ENCODE measurements at regions not wholly inside any gene's neighbourhood (a gene's known extent, or its start where the extent isn't known, plus 50 kb on each side); places are given as distances from the start of the nearest gene placed in this dataset.

DNA sequence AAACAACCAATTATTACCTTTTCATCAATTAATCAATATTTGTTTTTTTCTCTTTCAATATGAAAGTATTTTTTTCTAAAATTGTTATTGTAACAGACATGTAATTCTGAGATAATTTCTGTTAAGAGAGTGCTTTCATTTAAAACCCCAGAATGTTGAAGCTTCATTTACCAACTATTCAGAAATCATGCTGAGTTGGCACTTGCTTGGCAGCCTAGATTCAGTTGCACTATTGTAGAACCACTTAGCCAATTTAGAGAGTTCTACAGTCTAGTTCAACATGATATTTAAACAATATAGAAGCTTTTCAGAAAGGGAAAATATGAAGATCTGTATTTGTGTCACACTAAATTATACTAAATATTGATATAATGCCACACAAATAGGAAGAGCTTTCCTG is 56.1 kb upstream of the NKAIN2 start:
- DNase-seq (ENCODE audit: low read depth in 6 of 9, low spot score in 9 of 9), result no peak
- Histone ChIP-seq H3K36me3 (ENCODE audit: control insufficient read depth in 2 of 2, insufficient read depth in 2 of 2, low read length in 1 of 2) (no peaks in the 10 kb centered on the region), H3K27ac (ENCODE audit: low read depth in 1 of 2, low read length in 1 of 2) (no peak overlapping the region), H3K27me3 (ENCODE audit: control insufficient read depth in 2 of 2, insufficient read depth in 1 of 2, low read length in 1 of 2) (no peaks in the 10 kb centered on the region), H3K4me3 (ENCODE audit: low read length in 2 of 2) (no peak overlapping the region), H3K4me1 (ENCODE audit: control insufficient read depth in 2 of 2, insufficient read depth in 2 of 2, low read length in 2 of 2) (no peaks in the 10 kb centered on the region), H3K9me3 (ENCODE audit: control insufficient read depth in 2 of 2, insufficient read depth in 1 of 2, low read length in 1 of 2) (no peaks in the 10 kb centered on the region)

DNA sequence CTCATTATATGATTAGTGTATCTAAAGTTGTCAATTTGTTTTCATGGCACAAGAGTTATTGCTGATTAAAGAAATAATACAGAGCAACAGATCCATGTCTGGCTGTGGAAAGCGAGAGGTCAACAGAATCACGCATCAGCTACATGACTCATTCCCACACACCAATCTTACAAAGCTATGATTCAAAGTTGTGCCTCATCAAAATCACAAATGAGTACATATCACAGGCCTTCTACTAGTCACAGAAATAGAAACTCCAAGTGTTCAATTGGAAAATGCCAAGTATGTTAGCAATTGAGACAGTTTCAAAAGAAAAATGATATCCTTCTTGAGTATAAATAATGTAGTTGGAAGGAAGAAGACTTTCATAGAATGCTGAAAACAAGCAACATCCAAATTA is 57.8 kb upstream of the NKAIN2 start:
- H3K36me3 ChIP-seq (ENCODE audit: control insufficient read depth in 2 of 2, insufficient read depth in 2 of 2, low read length in 1 of 2), result no peaks in the 10 kb centered on the region
- no peak overlapping the region for H3K4me3 ChIP-seq (ENCODE audit: low read length in 2 of 2)
- no peaks in the 10 kb centered on the region for H3K27me3 ChIP-seq (ENCODE audit: control insufficient read depth in 2 of 2, insufficient read depth in 1 of 2, low read length in 1 of 2)
- no peak overlapping the region for H3K27ac ChIP-seq (ENCODE audit: low read depth in 1 of 2, low read length in 1 of 2)
- no peak for DNase-seq (ENCODE audit: low read depth in 6 of 9, low spot score in 9 of 9)
- H3K9me3 ChIP-seq (ENCODE audit: control insufficient read depth in 2 of 2, insufficient read depth in 1 of 2, low read length in 1 of 2), result no peaks in the 10 kb centered on the region
- H3K4me1 ChIP-seq (ENCODE audit: control insufficient read depth in 2 of 2, insufficient read depth in 2 of 2, low read length in 2 of 2), result no peaks in the 10 kb centered on the region
- 98% methylated on average over 2 of the region's 2 CpGs for WGBS

DNA sequence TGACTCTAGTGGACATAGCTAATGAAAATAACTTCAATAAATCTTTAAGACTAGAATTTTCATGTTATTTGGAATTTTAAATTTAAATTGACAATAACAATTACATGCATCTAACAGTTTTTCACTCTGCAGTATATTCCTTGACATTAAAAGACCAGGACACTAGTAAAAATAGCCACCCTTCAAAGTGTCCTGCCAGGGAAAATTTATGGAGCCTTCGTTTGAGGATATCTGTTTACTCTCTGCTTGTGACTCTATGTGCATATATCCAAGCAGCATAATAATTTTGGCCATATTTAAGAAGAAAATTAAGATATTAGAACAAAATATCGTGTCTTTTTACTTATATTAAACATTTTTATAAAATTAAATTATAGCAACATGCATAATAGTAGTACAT is 58.8 kb upstream of the NKAIN2 start:
- Histone ChIP-seq H3K27ac (ENCODE audit: low read depth in 1 of 2, low read length in 1 of 2) (no peak overlapping the region), H3K9me3 (ENCODE audit: control insufficient read depth in 2 of 2, insufficient read depth in 1 of 2, low read length in 1 of 2) (no peaks in the 10 kb centered on the region), H3K4me1 (ENCODE audit: control insufficient read depth in 2 of 2, insufficient read depth in 2 of 2, low read length in 2 of 2) (no peaks in the 10 kb centered on the region), H3K27me3 (ENCODE audit: control insufficient read depth in 2 of 2, insufficient read depth in 1 of 2, low read length in 1 of 2) (no peaks in the 10 kb centered on the region), H3K4me3 (ENCODE audit: low read length in 2 of 2) (no peak overlapping the region), H3K36me3 (ENCODE audit: control insufficient read depth in 2 of 2, insufficient read depth in 2 of 2, low read length in 1 of 2) (no peaks in the 10 kb centered on the region)
- no peak for DNase-seq (ENCODE audit: low read depth in 6 of 9, low spot score in 9 of 9)
- WGBS, result 85% methylated on average over 2 of the region's 2 CpGs

DNA sequence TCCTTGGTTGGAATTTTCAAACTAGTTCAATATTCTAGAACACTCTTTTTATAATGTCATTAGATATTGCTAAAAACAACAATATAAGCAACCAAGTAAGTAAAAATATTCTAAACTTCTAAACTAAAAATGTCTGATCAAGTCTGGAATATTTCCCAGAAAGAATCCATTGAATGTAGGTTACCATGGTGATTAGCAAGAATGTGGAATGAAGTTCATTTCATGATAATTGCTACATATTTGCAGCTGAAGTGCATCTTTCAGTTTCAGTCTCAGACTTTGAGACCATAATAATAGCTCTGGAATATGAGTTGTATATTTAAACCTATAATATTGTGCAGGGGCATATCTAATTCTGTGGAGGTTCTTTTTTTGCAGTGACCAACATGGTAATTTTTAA is 61.0 kb upstream of the NKAIN2 start:
- no peaks in the 10 kb centered on the region for H3K9me3 ChIP-seq (ENCODE audit: control insufficient read depth in 2 of 2, insufficient read depth in 1 of 2, low read length in 1 of 2)
- H3K36me3 ChIP-seq (ENCODE audit: control insufficient read depth in 2 of 2, insufficient read depth in 2 of 2, low read length in 1 of 2), result no peaks in the 10 kb centered on the region
- DNase-seq (ENCODE audit: low read depth in 6 of 9, low spot score in 9 of 9), result no peak
- no peaks in the 10 kb centered on the region for H3K27me3 ChIP-seq (ENCODE audit: control insufficient read depth in 2 of 2, insufficient read depth in 1 of 2, low read length in 1 of 2)
- H3K27ac ChIP-seq (ENCODE audit: low read depth in 1 of 2, low read length in 1 of 2), result no peak overlapping the region
- H3K4me1 ChIP-seq (ENCODE audit: control insufficient read depth in 2 of 2, insufficient read depth in 2 of 2, low read length in 2 of 2), result no peaks in the 10 kb centered on the region
- H3K4me3 ChIP-seq (ENCODE audit: low read length in 2 of 2), result no peak overlapping the region

DNA sequence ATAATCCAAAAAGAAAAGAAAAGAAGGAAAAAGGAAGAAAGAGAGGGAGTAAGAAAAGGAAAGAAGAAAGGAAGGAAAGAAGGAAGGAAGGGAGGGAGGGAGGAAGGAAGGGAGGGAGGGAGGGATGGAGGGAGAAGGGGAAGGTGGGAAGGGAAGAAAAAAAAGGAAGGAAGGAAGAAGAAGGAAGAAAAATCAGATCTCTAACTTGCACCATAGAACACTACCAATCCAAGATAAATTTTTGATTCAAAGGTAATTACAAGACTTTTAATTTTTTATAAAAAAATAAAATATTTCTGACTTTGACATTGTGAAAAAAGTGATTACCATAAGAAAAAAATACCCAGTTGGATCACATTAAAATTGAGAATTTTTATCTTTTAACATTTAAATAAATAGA is 70.5 kb upstream of the NKAIN2 start:
- no peaks in the 10 kb centered on the region for H3K27me3 ChIP-seq (ENCODE audit: control insufficient read depth in 2 of 2, insufficient read depth in 1 of 2, low read length in 1 of 2)
- no peak for DNase-seq (ENCODE audit: low read depth in 6 of 9, low spot score in 9 of 9)
- no peak overlapping the region for H3K27ac ChIP-seq (ENCODE audit: low read depth in 1 of 2, low read length in 1 of 2)
- H3K9me3 ChIP-seq (ENCODE audit: control insufficient read depth in 2 of 2, insufficient read depth in 1 of 2, low read length in 1 of 2), result no peaks in the 10 kb centered on the region
- H3K4me3 ChIP-seq (ENCODE audit: low read length in 2 of 2), result no peak overlapping the region
- no peaks in the 10 kb centered on the region for H3K4me1 ChIP-seq (ENCODE audit: control insufficient read depth in 2 of 2, insufficient read depth in 2 of 2, low read length in 2 of 2)
- H3K36me3 ChIP-seq (ENCODE audit: control insufficient read depth in 2 of 2, insufficient read depth in 2 of 2, low read length in 1 of 2), result no peaks in the 10 kb centered on the region

DNA sequence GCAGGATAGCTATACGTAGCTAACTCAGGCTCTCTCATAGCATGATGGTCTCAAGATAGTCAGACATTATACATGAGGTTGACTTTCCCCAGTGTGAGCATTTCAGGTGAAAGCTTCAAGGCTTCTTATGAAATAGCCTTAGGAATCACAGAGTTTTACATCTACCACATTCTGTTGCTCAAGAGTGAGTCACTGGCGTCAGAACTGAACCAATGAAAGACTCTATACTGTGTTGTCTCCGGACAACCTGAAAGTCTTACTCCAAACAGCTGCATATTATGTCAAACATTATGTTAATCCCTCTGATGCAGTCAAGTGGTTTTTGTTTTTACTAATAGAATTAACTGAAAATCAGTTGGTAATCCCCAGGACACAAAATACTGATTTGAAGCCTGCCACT is 79.8 kb upstream of the TRDN start:
- DNase-seq (ENCODE audit: low read depth in 6 of 9, low spot score in 9 of 9), result no peak
- H3K4me3 ChIP-seq (ENCODE audit: low read length in 2 of 2), result no peak overlapping the region
- 93% methylated on average over 3 of the region's 3 CpGs for WGBS
- no peaks in the 10 kb centered on the region for H3K4me1 ChIP-seq (ENCODE audit: control insufficient read depth in 2 of 2, insufficient read depth in 2 of 2, low read length in 2 of 2)
- no peak overlapping the region for H3K27ac ChIP-seq (ENCODE audit: low read depth in 1 of 2, low read length in 1 of 2)
- H3K36me3 ChIP-seq (ENCODE audit: control insufficient read depth in 2 of 2, insufficient read depth in 2 of 2, low read length in 1 of 2), result no peaks in the 10 kb centered on the region
- H3K27me3 ChIP-seq (ENCODE audit: control insufficient read depth in 2 of 2, insufficient read depth in 1 of 2, low read length in 1 of 2), result no peaks in the 10 kb centered on the region
- H3K9me3 ChIP-seq (ENCODE audit: control insufficient read depth in 2 of 2, insufficient read depth in 1 of 2, low read length in 1 of 2), result no peaks in the 10 kb centered on the region

DNA sequence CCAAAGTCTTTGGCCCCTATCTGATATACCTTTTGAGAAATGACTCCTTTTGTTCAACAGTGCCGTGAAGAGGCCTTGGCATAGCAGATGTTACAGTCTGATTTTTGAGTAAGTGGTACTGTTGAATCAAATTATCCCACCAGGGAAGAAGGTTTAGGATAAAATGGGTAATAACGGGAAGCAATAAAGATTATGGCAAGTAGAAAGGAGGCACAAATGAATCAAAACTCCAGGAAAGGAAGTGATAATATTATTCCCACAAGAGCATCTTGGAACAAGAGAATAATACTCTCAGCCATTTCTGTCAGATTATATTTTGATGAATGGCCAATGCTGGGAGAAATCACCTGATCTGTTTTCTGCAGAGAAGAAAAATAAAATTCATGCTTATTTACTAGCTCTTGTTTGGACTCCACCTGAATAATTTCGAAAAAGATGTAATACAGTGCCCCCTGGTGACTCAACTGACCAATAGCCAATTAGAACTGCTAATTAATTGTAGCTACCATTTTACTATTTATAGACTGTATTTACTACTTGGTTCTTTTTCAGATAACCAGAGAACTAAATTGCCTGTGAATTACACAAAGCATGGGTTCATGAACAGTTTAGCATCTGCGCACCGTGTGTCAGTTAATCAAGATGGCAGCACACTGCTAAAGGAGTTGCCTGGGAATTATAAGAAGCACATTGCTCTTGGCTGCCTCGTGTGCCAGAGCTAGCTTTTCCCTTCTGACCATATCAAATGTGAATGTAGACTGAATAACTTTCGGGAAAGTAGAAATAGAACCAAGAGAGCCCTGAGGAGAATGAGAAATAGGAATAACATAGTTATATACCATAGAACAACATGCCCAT is 78.5 kb upstream of the TRDN start:
- peak in 1 of 9 donors; percentile 12 for DNase-seq (ENCODE audit: low read depth in 6 of 9, low spot score in 9 of 9)
- H3K36me3 ChIP-seq (ENCODE audit: control insufficient read depth in 2 of 2, insufficient read depth in 2 of 2, low read length in 1 of 2), result no peaks in the 10 kb centered on the region
- H3K4me1 ChIP-seq (ENCODE audit: control insufficient read depth in 2 of 2, insufficient read depth in 2 of 2, low read length in 2 of 2), result no peaks in the 10 kb centered on the region
- no peak overlapping the region for H3K4me3 ChIP-seq (ENCODE audit: low read length in 2 of 2)
- H3K9me3 ChIP-seq (ENCODE audit: control insufficient read depth in 2 of 2, insufficient read depth in 1 of 2, low read length in 1 of 2), result no peaks in the 10 kb centered on the region
- no peaks in the 10 kb centered on the region for H3K27me3 ChIP-seq (ENCODE audit: control insufficient read depth in 2 of 2, insufficient read depth in 1 of 2, low read length in 1 of 2)
- WGBS, result 71% methylated on average over 7 of the region's 7 CpGs
- no peak overlapping the region for H3K27ac ChIP-seq (ENCODE audit: low read depth in 1 of 2, low read length in 1 of 2)

DNA sequence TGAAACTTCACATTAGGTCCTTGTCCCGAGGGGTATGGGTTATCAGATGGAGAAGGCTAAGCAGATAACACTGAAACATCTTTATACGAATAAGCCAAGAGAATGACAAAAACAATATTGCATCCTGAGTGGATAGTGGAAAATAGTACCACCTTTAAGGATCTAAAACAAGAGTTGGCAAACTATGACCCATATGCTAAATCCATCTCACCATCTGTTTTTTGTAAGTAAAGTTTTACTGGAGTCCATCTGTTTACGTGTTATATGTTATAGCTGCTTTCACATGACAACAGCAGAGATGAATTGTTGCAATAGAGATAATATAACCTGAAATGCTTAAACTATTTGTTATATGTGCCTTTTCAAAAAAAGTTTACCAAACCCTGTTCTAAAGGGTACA is 76.1 kb upstream of the TRDN start:
- no peak for DNase-seq (ENCODE audit: low read depth in 6 of 9, low spot score in 9 of 9)
- 91% methylated on average over 3 of the region's 3 CpGs for WGBS
- Histone ChIP-seq H3K27me3 (ENCODE audit: control insufficient read depth in 2 of 2, insufficient read depth in 1 of 2, low read length in 1 of 2) (no peaks in the 10 kb centered on the region), H3K4me3 (ENCODE audit: low read length in 2 of 2) (no peak overlapping the region), H3K36me3 (ENCODE audit: control insufficient read depth in 2 of 2, insufficient read depth in 2 of 2, low read length in 1 of 2) (no peaks in the 10 kb centered on the region), H3K9me3 (ENCODE audit: control insufficient read depth in 2 of 2, insufficient read depth in 1 of 2, low read length in 1 of 2) (no peaks in the 10 kb centered on the region), H3K4me1 (ENCODE audit: control insufficient read depth in 2 of 2, insufficient read depth in 2 of 2, low read length in 2 of 2) (no peaks in the 10 kb centered on the region), H3K27ac (ENCODE audit: low read depth in 1 of 2, low read length in 1 of 2) (no peak overlapping the region)

DNA sequence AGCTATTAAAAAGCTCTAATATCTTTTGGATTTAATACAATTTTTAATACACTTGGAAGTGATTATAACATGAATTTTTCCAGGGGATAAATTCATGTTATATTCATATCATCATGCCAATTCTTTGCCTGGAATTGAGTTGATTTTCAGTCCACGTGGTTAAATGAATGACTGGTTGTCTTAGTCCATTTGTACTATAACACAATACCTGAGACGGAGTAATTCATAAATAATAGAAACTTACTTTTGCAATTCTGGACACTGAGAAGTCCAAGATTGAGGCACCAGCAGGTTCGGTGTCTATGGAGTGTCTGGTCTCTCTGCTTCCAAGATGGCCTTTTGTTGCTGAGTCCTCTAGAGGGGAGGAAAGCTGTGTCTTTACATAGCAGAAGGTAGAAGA is 66.2 kb upstream of the TRDN start:
- no peaks in the 10 kb centered on the region for H3K27me3 ChIP-seq (ENCODE audit: control insufficient read depth in 2 of 2, insufficient read depth in 1 of 2, low read length in 1 of 2)
- WGBS, result 93% methylated on average over 3 of the region's 3 CpGs
- no peak for DNase-seq (ENCODE audit: low read depth in 6 of 9, low spot score in 9 of 9)
- no peaks in the 10 kb centered on the region for H3K4me1 ChIP-seq (ENCODE audit: control insufficient read depth in 2 of 2, insufficient read depth in 2 of 2, low read length in 2 of 2)
- H3K27ac ChIP-seq (ENCODE audit: low read depth in 1 of 2, low read length in 1 of 2), result no peak overlapping the region
- no peaks in the 10 kb centered on the region for H3K9me3 ChIP-seq (ENCODE audit: control insufficient read depth in 2 of 2, insufficient read depth in 1 of 2, low read length in 1 of 2)
- no peaks in the 10 kb centered on the region for H3K36me3 ChIP-seq (ENCODE audit: control insufficient read depth in 2 of 2, insufficient read depth in 2 of 2, low read length in 1 of 2)
- H3K4me3 ChIP-seq (ENCODE audit: low read length in 2 of 2), result no peak overlapping the region
